SK-N-SH treated with all-trans-retinoic acid at 6 μM for 48 hours (cell line): ENCODE measurements at regions not wholly inside any gene's neighbourhood (a gene's known extent, or its start where the extent isn't known, plus 50 kb on each side); places are given as distances from the start of the nearest gene placed in this dataset.

Experiments used
- ATAC-seq: fragments of 200-7000 bp; cut with Tn5 transposase; 3 replicates; pipeline ENCODE4 v1.9.1; 2020; ENCODE audit warnings: mild to moderate bottlenecking, moderate library complexity
- ARNTL ChIP-seq: fragments of 450-650 bp; formaldehyde crosslinking; IDR thresholded peaks from 2 replicates; pipeline ENCODE4 v1.5.0; 2020; ENCODE audit warnings: low read depth, mild to moderate bottlenecking, moderate library complexity, borderline replicate concordance
- CSDC2 ChIP-seq: fragments of 250-450 bp; sonication (Bioruptor Pico); IDR thresholded peaks from 2 replicates; pipeline ENCODE4 v1.5.0; 2020; ENCODE audit warnings: mild to moderate bottlenecking, moderate library complexity
- CSRNP3 ChIP-seq: fragments of 250-450 bp; sonication (Bioruptor Pico); IDR thresholded peaks from 2 replicates; pipeline ENCODE4 v1.5.1; 2021; ENCODE audit warnings: mild to moderate bottlenecking, moderate library complexity
- ESRRG ChIP-seq: fragments of 250-450 bp; sonication (Bioruptor Pico); IDR thresholded peaks from 2 replicates; pipeline ENCODE4 v1.6.1; 2021; ENCODE audit warnings: mild to moderate bottlenecking
- GLIS3 ChIP-seq: fragments of 250-450 bp; sonication (Bioruptor Pico); IDR thresholded peaks from 2 replicates; pipeline ENCODE4 v1.5.0; 2020; ENCODE audit warnings: mild to moderate bottlenecking, moderate library complexity
- OSR1 ChIP-seq: fragments of 250-450 bp; sonication (Bioruptor Pico); IDR thresholded peaks from 2 replicates; pipeline ENCODE4 v1.8.0; 2022; ENCODE audit warnings: moderate library complexity, mild to moderate bottlenecking, inconsistent platforms
- PATZ1 ChIP-seq: fragments of 250-450 bp; sonication (Bioruptor Pico); IDR thresholded peaks from 2 replicates; pipeline ENCODE4 v1.8.0; 2020; ENCODE audit warnings: mild to moderate bottlenecking, moderate library complexity, borderline replicate concordance
- POU6F1 ChIP-seq: fragments of 250-450 bp; sonication (Bioruptor Pico); IDR thresholded peaks from 2 replicates; pipeline ENCODE4 v1.8.0; 2021; ENCODE audit warnings: low read depth, mild to moderate bottlenecking, moderate library complexity, borderline replicate concordance
- RARB ChIP-seq: fragments of 250-450 bp; sonication (Bioruptor Pico); IDR thresholded peaks from 2 replicates; pipeline ENCODE4 v1.8.0; 2021; ENCODE audit warnings: mild to moderate bottlenecking, moderate library complexity
- ZC3H10 ChIP-seq: fragments of 250-450 bp; sonication (Bioruptor Pico); IDR thresholded peaks from 2 replicates; pipeline ENCODE4 v1.5.1; 2021; ENCODE audit warnings: mild to moderate bottlenecking, moderate library complexity
- ZFP3 ChIP-seq: fragments of 250-450 bp; sonication (Bioruptor Pico); IDR thresholded peaks from 2 replicates; pipeline ENCODE4 v1.5.0; 2020; ENCODE audit warnings: mild to moderate bottlenecking, moderate library complexity
- ZFP30 ChIP-seq: fragments of 450-650 bp; formaldehyde crosslinking; IDR thresholded peaks from 2 replicates; pipeline ENCODE4 v1.5.0; 2022; ENCODE audit warnings: mild to moderate bottlenecking, moderate library complexity
- ZNF565 ChIP-seq: fragments of 450-650 bp; formaldehyde crosslinking; conservative IDR thresholded peaks from 2 replicates; pipeline ENCODE4 v1.5.0; 2020; ENCODE audit warnings: low read depth, mild to moderate bottlenecking, moderate library complexity
- ZNF8 ChIP-seq: fragments of 450-650 bp; formaldehyde crosslinking; IDR thresholded peaks from 2 replicates; pipeline ENCODE4 v1.5.0; 2020; ENCODE audit warnings: mild to moderate bottlenecking, moderate library complexity
- TF ChIP-seq, protein P1 (sequence below): fragments of 250-450 bp; sonication (Bioruptor Pico); IDR thresholded peaks from 2 replicates; pipeline ENCODE4 v1.5.1; 2020; ENCODE audit warnings: low read depth, mild to moderate bottlenecking, moderate library complexity
- TF ChIP-seq, protein P2 (sequence below): fragments of 250-450 bp; sonication (Bioruptor Pico); IDR thresholded peaks from 2 replicates; pipeline ENCODE4 v1.5.0; 2020; ENCODE audit warnings: mild to moderate bottlenecking, moderate library complexity

GRCh38 chr13:76745261-76746200 lies 140.7 kb downstream of the KCTD12 start:
- no peak for ATAC-seq
- TF ChIP-seq CSRNP3 (CRISPR knock-in tag) (no peak), OSR1 (CRISPR knock-in tag) (no peak), PATZ1 (CRISPR knock-in tag) (no peak), ZNF565 (no peak), RARB (CRISPR knock-in tag) (no peak), CSDC2 (CRISPR knock-in tag) (no peak)

GRCh38 chr13:76741624-76742023 lies 144.6 kb downstream of the KCTD12 start:
- TF ChIP-seq ZNF8 (CRISPR knock-in tag) (no peak), PATZ1 (CRISPR knock-in tag) (no peak)
- ATAC-seq = no peak

GRCh38 chr13:76741046-76741445 lies 145.2 kb downstream of the KCTD12 start:
- no peak for ATAC-seq
- TF ChIP-seq, protein P1, sequence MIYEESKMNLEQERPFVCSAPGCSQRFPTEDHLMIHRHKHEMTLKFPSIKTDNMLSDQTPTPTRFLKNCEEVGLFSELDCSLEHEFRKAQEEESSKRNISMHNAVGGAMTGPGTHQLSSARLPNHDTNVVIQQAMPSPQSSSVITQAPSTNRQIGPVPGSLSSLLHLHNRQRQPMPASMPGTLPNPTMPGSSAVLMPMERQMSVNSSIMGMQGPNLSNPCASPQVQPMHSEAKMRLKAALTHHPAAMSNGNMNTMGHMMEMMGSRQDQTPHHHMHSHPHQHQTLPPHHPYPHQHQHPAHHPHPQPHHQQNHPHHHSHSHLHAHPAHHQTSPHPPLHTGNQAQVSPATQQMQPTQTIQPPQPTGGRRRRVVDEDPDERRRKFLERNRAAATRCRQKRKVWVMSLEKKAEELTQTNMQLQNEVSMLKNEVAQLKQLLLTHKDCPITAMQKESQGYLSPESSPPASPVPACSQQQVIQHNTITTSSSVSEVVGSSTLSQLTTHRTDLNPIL (CRISPR knock-in tag) = no peak
- TF ChIP-seq ARNTL (CRISPR knock-in tag) (no peak), GLIS3 (no peak), OSR1 (CRISPR knock-in tag) (no peak), PATZ1 (CRISPR knock-in tag) (no peak), ZFP30 (CRISPR knock-in tag) (no peak), CSDC2 (CRISPR knock-in tag) (no peak), POU6F1 (CRISPR knock-in tag) (no peak), RARB (CRISPR knock-in tag) (no peak), ZFP3 (no peak), ESRRG (CRISPR knock-in tag) (no peak), CSRNP3 (CRISPR knock-in tag) (no peak), ZC3H10 (CRISPR knock-in tag) (no peak)
- TF ChIP-seq, protein P2, sequence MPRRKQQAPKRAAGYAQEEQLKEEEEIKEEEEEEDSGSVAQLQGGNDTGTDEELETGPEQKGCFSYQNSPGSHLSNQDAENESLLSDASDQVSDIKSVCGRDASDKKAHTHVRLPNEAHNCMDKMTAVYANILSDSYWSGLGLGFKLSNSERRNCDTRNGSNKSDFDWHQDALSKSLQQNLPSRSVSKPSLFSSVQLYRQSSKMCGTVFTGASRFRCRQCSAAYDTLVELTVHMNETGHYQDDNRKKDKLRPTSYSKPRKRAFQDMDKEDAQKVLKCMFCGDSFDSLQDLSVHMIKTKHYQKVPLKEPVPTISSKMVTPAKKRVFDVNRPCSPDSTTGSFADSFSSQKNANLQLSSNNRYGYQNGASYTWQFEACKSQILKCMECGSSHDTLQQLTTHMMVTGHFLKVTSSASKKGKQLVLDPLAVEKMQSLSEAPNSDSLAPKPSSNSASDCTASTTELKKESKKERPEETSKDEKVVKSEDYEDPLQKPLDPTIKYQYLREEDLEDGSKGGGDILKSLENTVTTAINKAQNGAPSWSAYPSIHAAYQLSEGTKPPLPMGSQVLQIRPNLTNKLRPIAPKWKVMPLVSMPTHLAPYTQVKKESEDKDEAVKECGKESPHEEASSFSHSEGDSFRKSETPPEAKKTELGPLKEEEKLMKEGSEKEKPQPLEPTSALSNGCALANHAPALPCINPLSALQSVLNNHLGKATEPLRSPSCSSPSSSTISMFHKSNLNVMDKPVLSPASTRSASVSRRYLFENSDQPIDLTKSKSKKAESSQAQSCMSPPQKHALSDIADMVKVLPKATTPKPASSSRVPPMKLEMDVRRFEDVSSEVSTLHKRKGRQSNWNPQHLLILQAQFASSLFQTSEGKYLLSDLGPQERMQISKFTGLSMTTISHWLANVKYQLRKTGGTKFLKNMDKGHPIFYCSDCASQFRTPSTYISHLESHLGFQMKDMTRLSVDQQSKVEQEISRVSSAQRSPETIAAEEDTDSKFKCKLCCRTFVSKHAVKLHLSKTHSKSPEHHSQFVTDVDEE (CRISPR knock-in tag) = no peak
